H1 (cell line): ENCODE measurements at regions not wholly inside any gene's neighbourhood (a gene's known extent, or its start where the extent isn't known, plus 50 kb on each side); places are given as distances from the start of the nearest gene placed in this dataset.

ENCODE experiments used
- CHD2 ChIP-seq: IDR thresholded peaks from 2 replicates; pipeline ENCODE4 v1.6.1; 2012; ENCODE audit warnings: low read length, improper control_type of control experiment
- EGR1 ChIP-seq: IDR thresholded peaks from 2 replicates; pipeline ENCODE4 v1.6.1; 2011; ENCODE audit warnings: low read depth, low read length, borderline replicate concordance
- GABPA ChIP-seq: IDR thresholded peaks from 2 replicates; pipeline ENCODE4 v1.6.1; 2011; ENCODE audit warnings: mild to moderate bottlenecking, low read length, moderate library complexity, borderline replicate concordance; ENCODE audit not compliant: insufficient read depth
- MAFK ChIP-seq: IDR thresholded peaks from 2 replicates; pipeline ENCODE4 v1.6.1; 2012; ENCODE audit warnings: low read depth, mild to moderate bottlenecking, improper control_type of control experiment, low read length
- RAD21 ChIP-seq, 2 experiments: IDR thresholded peaks in 1 of 2; conservative IDR thresholded peaks in 1 of 2; 2 replicates each; pipeline ENCODE4 v1.6.1; 2011; ENCODE audit warnings: low read depth in 2 of 2, low read length in 2 of 2, improper control_type of control experiment in 1 of 2, inconsistent platforms in 1 of 2, mild to moderate bottlenecking in 1 of 2, moderate library complexity in 1 of 2
- RFX5 ChIP-seq: IDR thresholded peaks from 2 replicates; pipeline ENCODE4 v1.6.1; 2011; ENCODE audit warnings: low read depth, low read length, improper control_type of control experiment, borderline replicate concordance
- SIN3A ChIP-seq, 2 experiments: IDR thresholded peaks in 1 of 2; conservative IDR thresholded peaks in 1 of 2; 2 replicates each; pipeline ENCODE4 v1.6.1; 2011 to 2012; ENCODE audit warnings: low read length in 2 of 2, improper control_type of control experiment in 1 of 2, low read depth in 1 of 2, mild to moderate bottlenecking in 1 of 2
- TF ChIP-seq, protein P1 (sequence below), 3 experiments: IDR thresholded peaks; 1 replicate in 2 of 3; 2 replicates in 1 of 3; pipeline versions ENCODE4 v1.5.1 to v1.6.1; 2011; ENCODE audit warnings: low read length in 3 of 3, mild to moderate bottlenecking in 3 of 3, inconsistent platforms in 2 of 3, low read depth in 1 of 3, moderate library complexity in 1 of 3; ENCODE audit not compliant: insufficient read depth in 1 of 3; ENCODE audit errors: control extremely low read depth in 1 of 3

DNA sequence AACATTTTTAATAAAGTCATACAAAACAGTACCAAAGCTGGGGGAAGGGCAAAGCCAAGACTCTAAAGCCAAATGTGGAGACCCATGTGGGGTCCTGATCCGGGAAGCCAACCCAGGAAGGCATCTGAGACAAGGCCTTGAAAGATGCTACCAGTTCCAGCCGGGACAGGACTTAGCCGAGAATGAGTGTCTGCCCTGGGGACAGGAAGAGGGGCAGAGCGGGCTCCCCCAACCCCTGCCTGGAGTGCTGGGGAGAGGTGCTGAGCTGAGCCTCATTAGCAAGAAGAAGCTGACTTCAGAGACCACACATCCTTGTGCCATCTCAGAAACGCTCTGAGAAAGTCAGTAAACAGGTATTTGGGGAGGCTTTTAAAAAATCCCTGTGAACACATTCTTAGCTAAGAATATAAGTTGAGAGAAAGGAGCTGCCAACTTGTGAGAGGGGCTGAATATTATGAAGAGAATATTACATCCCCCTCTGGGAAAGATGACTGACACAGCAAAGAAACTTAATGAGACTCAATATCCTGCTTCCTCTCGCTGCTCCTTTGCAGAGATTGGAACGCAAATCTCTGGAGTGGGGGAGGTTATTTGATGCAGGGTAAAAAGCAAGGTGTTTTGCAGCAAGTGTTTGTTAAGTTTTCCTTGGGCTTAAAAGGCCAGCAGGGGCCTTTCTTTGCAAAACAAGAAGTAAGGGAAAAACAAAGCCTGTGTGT, 103.3 kb upstream of the KCND3 start:
- no peak for TF ChIP-seq RAD21 (IDR thresholded peaks at IDR 0.05 in 1 of 2, conservative IDR thresholded peaks at IDR 0.05 in 1 of 2; ENCODE audit: low read depth in 2 of 2, low read length in 2 of 2)
- no peak for TF ChIP-seq RFX5
- no peak for TF ChIP-seq CHD2
- TF ChIP-seq, protein P1, sequence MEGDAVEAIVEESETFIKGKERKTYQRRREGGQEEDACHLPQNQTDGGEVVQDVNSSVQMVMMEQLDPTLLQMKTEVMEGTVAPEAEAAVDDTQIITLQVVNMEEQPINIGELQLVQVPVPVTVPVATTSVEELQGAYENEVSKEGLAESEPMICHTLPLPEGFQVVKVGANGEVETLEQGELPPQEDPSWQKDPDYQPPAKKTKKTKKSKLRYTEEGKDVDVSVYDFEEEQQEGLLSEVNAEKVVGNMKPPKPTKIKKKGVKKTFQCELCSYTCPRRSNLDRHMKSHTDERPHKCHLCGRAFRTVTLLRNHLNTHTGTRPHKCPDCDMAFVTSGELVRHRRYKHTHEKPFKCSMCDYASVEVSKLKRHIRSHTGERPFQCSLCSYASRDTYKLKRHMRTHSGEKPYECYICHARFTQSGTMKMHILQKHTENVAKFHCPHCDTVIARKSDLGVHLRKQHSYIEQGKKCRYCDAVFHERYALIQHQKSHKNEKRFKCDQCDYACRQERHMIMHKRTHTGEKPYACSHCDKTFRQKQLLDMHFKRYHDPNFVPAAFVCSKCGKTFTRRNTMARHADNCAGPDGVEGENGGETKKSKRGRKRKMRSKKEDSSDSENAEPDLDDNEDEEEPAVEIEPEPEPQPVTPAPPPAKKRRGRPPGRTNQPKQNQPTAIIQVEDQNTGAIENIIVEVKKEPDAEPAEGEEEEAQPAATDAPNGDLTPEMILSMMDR (IDR thresholded peaks at IDR 0.05; ENCODE audit: control extremely low read depth in 1 of 3, insufficient read depth in 1 of 3, low read depth in 1 of 3, low read length in 3 of 3) = no peak
- no peak for TF ChIP-seq SIN3A (conservative IDR thresholded peaks at IDR 0.05 in 1 of 2, IDR thresholded peaks at IDR 0.05 in 1 of 2; ENCODE audit: low read depth in 1 of 2, low read length in 2 of 2)
- no peak for TF ChIP-seq MAFK
- no peak for TF ChIP-seq EGR1
- TF ChIP-seq GABPA = no peak
